Heart left ventricle (tissue), 13 donors: ENCODE measurements at regions not wholly inside any gene's neighbourhood (a gene's known extent, or its start where the extent isn't known, plus 50 kb on each side); places are given as distances from the start of the nearest gene placed in this dataset.

Experiments
- POLR2A ChIP-seq, 2 donors: fragments of 450-650 bp; IDR thresholded peaks; one replicate each; pipeline ENCODE4 v1.6.1; 2017; ENCODE audit warnings: antibody characterized with exemption in 2 of 2, mild to moderate bottlenecking in 2 of 2, moderate library complexity in 2 of 2
- TF ChIP-seq, protein P1 (sequence below), 12 donors: fragments of 200-600 bp; sonication (generic) in 4 of 12; IDR thresholded peaks; one replicate each; pipeline versions ENCODE4 v1.5.0 to v1.8.0; 2018 to 2022; ENCODE audit warnings: antibody characterized with exemption in 12 of 12, mild to moderate bottlenecking in 5 of 12
- donor health status: ischemic (EF 13 %, LVEDD 7.1; RV severe dilation, severe dysfunction).
- donor health status: DM: no; HTN: yes; CAD: no.
- donor health status: DM: no; HTN: no; CAD: no.
- donor health status: ischemic (EF 25% LVEDD 6.9; RV normal size, moderate dysfunction).
- donor health status: ischemic (EF 25% LVEDD 5.7; RV mildly dilated, moderate dysfunction).
- donor health status: ischemic (EF 35%, LVEDD 5.7; RV mildly dilated, moderate dysfunction).
- donor health status: nonischemic (EF 11% LVEDD 7.7; RV severe dilation, severe dysfunction).
- donor health status: DM: yes; HTN: yes; CAD: no.
- donor health status: PGD.
- donor health status: ischemic (EF 29% LVEDD 5.4; RV normal size, mild dysfunction).
- donor health status: nonischemic (EF 23%, LVEDD 6.1; RV moderate dilation, normal function).

DNA sequence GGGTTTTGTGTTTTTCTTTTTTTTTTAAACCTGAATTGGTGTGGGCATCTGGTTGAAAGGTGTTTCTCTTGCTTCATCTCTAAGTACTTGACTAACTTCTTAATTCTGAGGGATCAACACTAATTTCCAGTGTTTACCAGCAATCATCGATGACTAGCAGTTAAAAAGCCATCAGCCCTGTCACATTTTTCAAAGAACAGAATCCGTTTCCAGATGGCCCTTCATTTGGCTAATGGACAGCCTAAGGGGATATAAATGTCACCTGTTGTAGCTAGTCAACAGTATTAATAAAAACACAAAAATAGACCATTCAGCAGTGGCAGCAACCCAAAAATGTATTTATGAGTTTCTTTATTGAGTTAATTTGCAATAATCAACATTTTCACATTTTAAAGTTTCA lies 1076.5 kb downstream of the MAT2B start:
- TF ChIP-seq, protein P1, sequence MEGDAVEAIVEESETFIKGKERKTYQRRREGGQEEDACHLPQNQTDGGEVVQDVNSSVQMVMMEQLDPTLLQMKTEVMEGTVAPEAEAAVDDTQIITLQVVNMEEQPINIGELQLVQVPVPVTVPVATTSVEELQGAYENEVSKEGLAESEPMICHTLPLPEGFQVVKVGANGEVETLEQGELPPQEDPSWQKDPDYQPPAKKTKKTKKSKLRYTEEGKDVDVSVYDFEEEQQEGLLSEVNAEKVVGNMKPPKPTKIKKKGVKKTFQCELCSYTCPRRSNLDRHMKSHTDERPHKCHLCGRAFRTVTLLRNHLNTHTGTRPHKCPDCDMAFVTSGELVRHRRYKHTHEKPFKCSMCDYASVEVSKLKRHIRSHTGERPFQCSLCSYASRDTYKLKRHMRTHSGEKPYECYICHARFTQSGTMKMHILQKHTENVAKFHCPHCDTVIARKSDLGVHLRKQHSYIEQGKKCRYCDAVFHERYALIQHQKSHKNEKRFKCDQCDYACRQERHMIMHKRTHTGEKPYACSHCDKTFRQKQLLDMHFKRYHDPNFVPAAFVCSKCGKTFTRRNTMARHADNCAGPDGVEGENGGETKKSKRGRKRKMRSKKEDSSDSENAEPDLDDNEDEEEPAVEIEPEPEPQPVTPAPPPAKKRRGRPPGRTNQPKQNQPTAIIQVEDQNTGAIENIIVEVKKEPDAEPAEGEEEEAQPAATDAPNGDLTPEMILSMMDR (IDR thresholded peaks at IDR 0.05): no peak
- no peak for TF ChIP-seq POLR2A (IDR thresholded peaks at IDR 0.05)
